Erythroblast (primary cell): ENCODE measurements at regions not wholly inside any gene's neighbourhood (a gene's known extent, or its start where the extent isn't known, plus 50 kb on each side); places are given as distances from the start of the nearest gene placed in this dataset.

ENCODE experiments used
- GATA1 ChIP-seq: IDR thresholded peaks from 2 replicates; pipeline ENCODE4 v1.6.1; 2011; ENCODE audit warnings: low read depth, mild to moderate bottlenecking, control low read depth, low read length, moderate library complexity
- POLR2A ChIP-seq: IDR thresholded peaks from 2 replicates; pipeline ENCODE4 v1.6.1; 2011; ENCODE audit warnings: mild to moderate bottlenecking, low read length

DNA sequence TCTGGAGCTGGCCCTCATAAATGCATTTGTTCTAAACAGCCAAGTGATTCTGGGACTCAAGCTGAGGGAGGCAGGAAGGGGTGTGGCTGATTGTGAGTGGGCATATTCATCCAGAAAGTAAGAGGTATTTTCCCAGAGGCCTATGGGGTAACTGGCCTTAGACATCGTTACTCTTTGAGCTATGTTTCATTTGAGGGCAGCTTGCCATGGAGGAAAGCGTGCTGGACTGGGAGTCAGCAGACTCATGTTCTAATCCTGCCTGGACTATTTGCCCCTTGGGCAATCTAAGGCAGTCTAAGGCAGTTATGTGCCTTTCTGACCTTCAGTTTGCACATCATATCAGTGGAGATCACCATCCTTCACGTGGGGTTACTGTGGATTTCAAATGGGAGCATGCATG, 93.5 kb upstream of the SLC14A2 start:
- TF ChIP-seq POLR2A, result no peak
- no peak for TF ChIP-seq GATA1
